ENCODE measurements at regions not wholly inside any gene's neighbourhood (a gene's known extent, or its start where the extent isn't known, plus 50 kb on each side); places are given as distances from the start of the nearest gene placed in this dataset.

DNA sequence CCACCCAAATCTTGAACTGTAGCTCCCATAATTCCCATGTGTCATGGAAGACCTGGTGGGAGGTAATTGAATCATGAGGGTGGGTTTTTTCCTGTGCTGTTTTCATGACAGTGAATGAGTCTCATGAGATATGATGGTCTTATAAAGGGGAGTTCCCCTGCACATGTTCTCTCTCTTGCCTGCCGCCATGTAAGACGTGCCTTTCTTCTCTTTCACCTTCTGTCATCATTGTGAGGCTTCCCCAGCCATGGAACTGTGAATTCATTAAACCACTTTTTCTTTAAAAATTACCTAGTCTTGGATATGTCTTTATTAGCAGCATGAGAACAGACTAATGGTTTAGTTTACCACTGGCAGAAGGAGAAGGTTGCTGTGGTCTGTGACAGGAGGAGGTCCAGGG lies 111.5 kb upstream of the RAB18 start:
- TF ChIP-seq, protein P1, sequence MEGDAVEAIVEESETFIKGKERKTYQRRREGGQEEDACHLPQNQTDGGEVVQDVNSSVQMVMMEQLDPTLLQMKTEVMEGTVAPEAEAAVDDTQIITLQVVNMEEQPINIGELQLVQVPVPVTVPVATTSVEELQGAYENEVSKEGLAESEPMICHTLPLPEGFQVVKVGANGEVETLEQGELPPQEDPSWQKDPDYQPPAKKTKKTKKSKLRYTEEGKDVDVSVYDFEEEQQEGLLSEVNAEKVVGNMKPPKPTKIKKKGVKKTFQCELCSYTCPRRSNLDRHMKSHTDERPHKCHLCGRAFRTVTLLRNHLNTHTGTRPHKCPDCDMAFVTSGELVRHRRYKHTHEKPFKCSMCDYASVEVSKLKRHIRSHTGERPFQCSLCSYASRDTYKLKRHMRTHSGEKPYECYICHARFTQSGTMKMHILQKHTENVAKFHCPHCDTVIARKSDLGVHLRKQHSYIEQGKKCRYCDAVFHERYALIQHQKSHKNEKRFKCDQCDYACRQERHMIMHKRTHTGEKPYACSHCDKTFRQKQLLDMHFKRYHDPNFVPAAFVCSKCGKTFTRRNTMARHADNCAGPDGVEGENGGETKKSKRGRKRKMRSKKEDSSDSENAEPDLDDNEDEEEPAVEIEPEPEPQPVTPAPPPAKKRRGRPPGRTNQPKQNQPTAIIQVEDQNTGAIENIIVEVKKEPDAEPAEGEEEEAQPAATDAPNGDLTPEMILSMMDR (IDR thresholded peaks at IDR 0.05): no peak
- TF ChIP-seq POLR2A (IDR thresholded peaks at IDR 0.05): no peak
